OCI-LY7 (cell line): ENCODE measurements at regions not wholly inside any gene's neighbourhood (a gene's known extent, or its start where the extent isn't known, plus 50 kb on each side); places are given as distances from the start of the nearest gene placed in this dataset.
"Not testable (repeated sequence)": the region's sequence is repeated elsewhere in the genome, so short reads cannot be mapped to it uniquely, and the experiment has no call there.

Experiments used
- BruUV-seq: library from RNA; stranded (reverse); fragments of 400-500 nt; replicated peaks from 2 replicates; lab custom pipeline; 2021; lab: Mats Ljungman, UMichigan
- CTCF ChIA-PET: fragments of 300-600 bp; sonication (Branson Sonifier 250); formaldehyde crosslinking; loops from one replicate; lab custom pipeline; 2022; ENCODE audit warnings: antibody characterized with exemption; ENCODE audit not compliant: unreplicated experiment; lab: Charles Lee
- POLR2A ChIA-PET: fragments of 300-600 bp; sonication (Branson Sonifier 250); formaldehyde crosslinking; loops from one replicate; lab custom pipeline; 2022; ENCODE audit warnings: antibody characterized with exemption; lab: Charles Lee
- DNase-seq: peaks from one replicate; pipeline ENCODE4 v3.0.0-alpha.2; 2015; ENCODE audit warnings: low spot score
- H2AFZ ChIP-seq: fragments of 200-600 bp; sonication (generic), shearing (Covaris generic); 2 replicates; pipeline ENCODE4 v1.6.1; 2014; ENCODE audit warnings: mild to moderate bottlenecking, antibody characterized with exemption, low read length, moderate library complexity
- H3K27ac ChIP-seq: fragments of 200-600 bp; sonication (generic); 2 replicates; pipeline ENCODE4 v1.5.1; 2014; ENCODE audit warnings: mixed run types, low read depth, mild to moderate bottlenecking, moderate library complexity, low read length, inconsistent platforms; ENCODE audit not compliant: poor library complexity, severe bottlenecking
- H3K36me3 ChIP-seq: fragments of 200-600 bp; sonication (generic); 2 replicates; pipeline ENCODE4 v1.6.1; 2014; ENCODE audit warnings: mild to moderate bottlenecking, antibody characterized with exemption, low read length, moderate library complexity, mixed read lengths; ENCODE audit not compliant: insufficient read depth
- H3K4me1 ChIP-seq: fragments of 200-600 bp; sonication (generic); 2 replicates; pipeline ENCODE4 v1.5.1; 2014; ENCODE audit warnings: mild to moderate bottlenecking, low read length; ENCODE audit not compliant: insufficient read depth, poor library complexity, severe bottlenecking
- H3K4me2 ChIP-seq: fragments of 200-600 bp; sonication (generic); 2 replicates; pipeline ENCODE4 v1.6.1; 2014; ENCODE audit warnings: mild to moderate bottlenecking, low read length
- H3K4me3 ChIP-seq: fragments of 200-600 bp; sonication (generic); 2 replicates; pipeline ENCODE4 v1.5.1; 2014; ENCODE audit warnings: mild to moderate bottlenecking, low read depth, low read length; ENCODE audit not compliant: poor library complexity, severe bottlenecking
- H3K79me2 ChIP-seq: fragments of 200-600 bp; sonication (generic); 2 replicates; pipeline ENCODE4 v1.6.1; 2016; ENCODE audit warnings: low read depth, mild to moderate bottlenecking, low read length, moderate library complexity, mixed read lengths; ENCODE audit not compliant: insufficient read depth
- H3K9me2 ChIP-seq: fragments of 200-600 bp; sonication (generic); 2 replicates; pipeline ENCODE4 v1.6.1; 2016; ENCODE audit warnings: mild to moderate bottlenecking, low read length, mixed read lengths; ENCODE audit not compliant: insufficient read depth
- H3K9me3 ChIP-seq: fragments of 200-600 bp; sonication (generic); 2 replicates; pipeline ENCODE4 v1.6.1; 2014; ENCODE audit warnings: mild to moderate bottlenecking, mixed run types, low read length, mixed read lengths
- H4K20me1 ChIP-seq: fragments of 200-600 bp; sonication (generic); 2 replicates; pipeline ENCODE4 v1.6.1; 2014; ENCODE audit warnings: mild to moderate bottlenecking, antibody characterized with exemption, low read length, moderate library complexity, mixed read lengths; ENCODE audit not compliant: insufficient read depth
- EZH2phosphoT487 ChIP-seq: fragments of 200-600 bp; sonication (generic); IDR thresholded peaks from 2 replicates; pipeline ENCODE4 v1.6.1; 2018; ENCODE audit warnings: low read depth, borderline replicate concordance, mild to moderate bottlenecking, mixed run types, antibody characterized with exemption, low read length, moderate library complexity, mixed read lengths
- intact Hi-C: fragments of 100-400 bp; cut with micrococcal nuclease; formaldehyde crosslinking; loops from one replicate; pipeline ENCODE4 v1.10.0; 2022; ENCODE audit not compliant: unreplicated experiment
- TF ChIP-seq, protein P1 (sequence below): fragments of 200-600 bp; sonication (generic); conservative IDR thresholded peaks from 2 replicates; pipeline ENCODE4 v1.5.1; 2014; ENCODE audit warnings: mild to moderate bottlenecking, antibody characterized with exemption, low read length, moderate library complexity, mixed read lengths

DNA sequence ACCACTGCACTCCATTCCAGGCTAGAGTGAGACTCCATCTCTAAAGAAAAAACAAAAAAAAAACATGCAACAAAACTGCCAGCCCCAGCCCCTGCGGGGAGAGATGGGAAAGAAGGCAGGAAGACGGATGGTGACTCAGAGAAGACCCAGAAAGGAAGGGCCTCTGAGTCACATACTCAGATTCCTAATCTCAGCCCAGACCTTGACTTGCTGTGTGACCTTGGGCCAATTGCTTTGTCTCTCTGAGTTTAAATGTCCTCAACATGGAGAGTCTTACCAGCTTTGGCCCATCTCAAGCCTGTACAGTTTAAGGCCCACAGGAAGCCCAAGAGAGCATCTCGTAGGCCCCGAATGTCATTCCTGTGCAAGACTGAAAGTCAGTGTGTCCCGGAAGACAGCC, 86.5 kb upstream of the LHX1 start:
- H3K4me3 ChIP-seq, result no peak overlapping the region
- H4K20me1 ChIP-seq, result no peaks in the 10 kb centered on the region
- H3K36me3 ChIP-seq, result no peaks in the 10 kb centered on the region
- H3K27ac ChIP-seq, result no peak overlapping the region
- ChIA-PET CTCF (no interaction called here), POLR2A (no interaction called here)
- no peak overlapping the region for H3K4me2 ChIP-seq
- H3K9me2 ChIP-seq, result no peaks in the 10 kb centered on the region
- no peak for TF ChIP-seq EZH2phosphoT487
- TF ChIP-seq, protein P1, sequence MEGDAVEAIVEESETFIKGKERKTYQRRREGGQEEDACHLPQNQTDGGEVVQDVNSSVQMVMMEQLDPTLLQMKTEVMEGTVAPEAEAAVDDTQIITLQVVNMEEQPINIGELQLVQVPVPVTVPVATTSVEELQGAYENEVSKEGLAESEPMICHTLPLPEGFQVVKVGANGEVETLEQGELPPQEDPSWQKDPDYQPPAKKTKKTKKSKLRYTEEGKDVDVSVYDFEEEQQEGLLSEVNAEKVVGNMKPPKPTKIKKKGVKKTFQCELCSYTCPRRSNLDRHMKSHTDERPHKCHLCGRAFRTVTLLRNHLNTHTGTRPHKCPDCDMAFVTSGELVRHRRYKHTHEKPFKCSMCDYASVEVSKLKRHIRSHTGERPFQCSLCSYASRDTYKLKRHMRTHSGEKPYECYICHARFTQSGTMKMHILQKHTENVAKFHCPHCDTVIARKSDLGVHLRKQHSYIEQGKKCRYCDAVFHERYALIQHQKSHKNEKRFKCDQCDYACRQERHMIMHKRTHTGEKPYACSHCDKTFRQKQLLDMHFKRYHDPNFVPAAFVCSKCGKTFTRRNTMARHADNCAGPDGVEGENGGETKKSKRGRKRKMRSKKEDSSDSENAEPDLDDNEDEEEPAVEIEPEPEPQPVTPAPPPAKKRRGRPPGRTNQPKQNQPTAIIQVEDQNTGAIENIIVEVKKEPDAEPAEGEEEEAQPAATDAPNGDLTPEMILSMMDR, result no peak
- H3K79me2 ChIP-seq, result no peaks in the 10 kb centered on the region
- no peak for DNase-seq
- H3K9me3 ChIP-seq, result no peaks in the 10 kb centered on the region
- no peaks in the 10 kb centered on the region for H3K4me1 ChIP-seq
- no peak overlapping the region for H2AFZ ChIP-seq
- intact Hi-C loops, result no loop called here
- BruUV-seq, result no TSS peak

DNA sequence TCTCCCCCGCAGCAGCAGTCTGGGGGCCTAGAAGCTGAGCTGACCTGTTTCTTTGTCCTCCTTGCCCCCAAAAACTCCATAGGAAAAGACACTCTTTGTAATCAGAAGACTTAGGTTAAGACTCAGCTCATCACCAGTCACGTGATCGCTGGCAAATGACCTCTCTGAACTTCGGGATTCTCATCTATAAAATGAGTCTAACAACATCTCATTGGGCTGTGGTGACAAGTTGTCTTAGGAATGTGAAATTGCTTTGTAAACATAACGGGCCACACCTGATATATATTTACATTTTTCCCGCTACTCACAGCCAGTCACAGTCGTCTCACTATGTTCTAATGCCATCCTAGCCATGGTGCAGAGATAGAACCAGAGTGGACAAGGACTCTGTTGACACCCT, 86.0 kb upstream of the LHX1 start:
- Histone ChIP-seq H3K4me3 (no peak overlapping the region), H4K20me1 (no peaks in the 10 kb centered on the region), H3K79me2 (no peaks in the 10 kb centered on the region), H3K9me2 (no peaks in the 10 kb centered on the region), H3K36me3 (no peaks in the 10 kb centered on the region), H2AFZ (no peak overlapping the region), H3K4me2 (no peak overlapping the region), H3K9me3 (no peaks in the 10 kb centered on the region), H3K4me1 (no peaks in the 10 kb centered on the region), H3K27ac (no peak overlapping the region)
- no TSS peak for BruUV-seq
- no peak for TF ChIP-seq EZH2phosphoT487
- TF ChIP-seq, protein P1, result no peak
- intact Hi-C loops, result no loop called here
- ChIA-PET CTCF (no interaction called here), POLR2A (no interaction called here)
- DNase-seq, result no peak

DNA sequence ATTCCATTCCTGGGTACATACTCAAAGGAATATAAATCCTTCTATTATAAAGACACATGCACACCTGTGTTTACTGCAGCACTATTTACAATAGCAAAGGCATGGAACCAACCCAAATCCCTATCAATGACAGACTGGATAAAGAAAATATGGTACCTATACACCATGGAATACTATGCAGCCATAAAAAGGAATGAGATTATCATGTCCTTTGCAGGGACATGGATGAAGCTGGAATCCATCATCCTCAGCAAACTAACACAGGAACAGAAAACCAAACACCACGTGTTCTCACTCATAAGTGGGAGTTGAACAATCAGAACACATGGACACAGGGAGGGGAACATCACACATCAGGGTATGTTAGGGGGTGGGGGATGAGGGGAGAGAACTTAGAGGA, 84.8 kb upstream of the LHX1 start:
- H3K9me2 ChIP-seq, H3K4me1 ChIP-seq, CTCF ChIA-PET, intact Hi-C loops, H3K79me2 ChIP-seq, H3K36me3 ChIP-seq, H3K27ac ChIP-seq, H2AFZ ChIP-seq, H3K4me2 ChIP-seq, H3K9me3 ChIP-seq, H3K4me3 ChIP-seq, DNase-seq, POLR2A ChIA-PET, H4K20me1 ChIP-seq, BruUV-seq: not testable (repeated sequence)
